ENCODE measurements at regions not wholly inside any gene's neighbourhood (a gene's known extent, or its start where the extent isn't known, plus 50 kb on each side); places are given as distances from the start of the nearest gene placed in this dataset.
"Not testable (repeated sequence)": the region's sequence is repeated elsewhere in the genome, so short reads cannot be mapped to it uniquely, and the experiment has no call there.

DNA sequence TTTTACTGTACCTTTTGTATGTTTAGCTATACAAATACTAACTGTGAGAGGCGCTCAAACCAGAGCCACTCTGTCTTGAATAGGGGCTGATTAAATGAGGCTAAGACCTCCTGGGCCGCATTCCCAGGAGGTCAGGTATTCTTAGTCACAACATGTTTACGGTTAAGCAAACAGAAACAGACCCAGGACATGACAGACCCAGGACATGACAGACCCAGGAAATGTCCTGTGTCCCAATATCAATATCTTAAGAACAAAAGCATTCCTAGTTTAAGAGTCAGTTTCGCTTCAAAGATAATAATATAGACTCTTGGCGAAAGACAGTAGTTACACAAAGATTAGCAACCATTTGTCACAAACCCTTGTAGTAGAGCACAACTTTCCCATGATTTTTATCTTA lies 304.5 kb downstream of the CCSER2 start:
- DNase-seq (no peak), FAIRE-seq (no peak)
- Histone ChIP-seq H3K27me3 (ENCODE audit: control insufficient read depth, insufficient read depth, low read length) (no peaks in the 10 kb centered on the region), H3K9me3 (ENCODE audit: control insufficient read depth in 2 of 3, insufficient read depth in 1 of 3, low read length in 3 of 3) (no peaks in the 10 kb centered on the region), H3K4me3 (ENCODE audit: low read length in 3 of 3) (no peak overlapping the region), H3K27ac (ENCODE audit: low read depth in 2 of 2, low read length in 2 of 2) (no peak overlapping the region), H3K4me1 (ENCODE audit: control insufficient read depth in 2 of 3, insufficient read depth in 2 of 3, low read depth in 1 of 3, low read length in 3 of 3) (no peaks in the 10 kb centered on the region), H3K36me3 (ENCODE audit: control insufficient read depth in 2 of 3, insufficient read depth in 3 of 3, low read length in 3 of 3) (no peaks in the 10 kb centered on the region), H3K9ac (ENCODE audit: low read length in 3 of 3) (no peak overlapping the region)
- intact Hi-C loops (cut with DNase I), result no loop called here
- TF ChIP-seq, protein P1, sequence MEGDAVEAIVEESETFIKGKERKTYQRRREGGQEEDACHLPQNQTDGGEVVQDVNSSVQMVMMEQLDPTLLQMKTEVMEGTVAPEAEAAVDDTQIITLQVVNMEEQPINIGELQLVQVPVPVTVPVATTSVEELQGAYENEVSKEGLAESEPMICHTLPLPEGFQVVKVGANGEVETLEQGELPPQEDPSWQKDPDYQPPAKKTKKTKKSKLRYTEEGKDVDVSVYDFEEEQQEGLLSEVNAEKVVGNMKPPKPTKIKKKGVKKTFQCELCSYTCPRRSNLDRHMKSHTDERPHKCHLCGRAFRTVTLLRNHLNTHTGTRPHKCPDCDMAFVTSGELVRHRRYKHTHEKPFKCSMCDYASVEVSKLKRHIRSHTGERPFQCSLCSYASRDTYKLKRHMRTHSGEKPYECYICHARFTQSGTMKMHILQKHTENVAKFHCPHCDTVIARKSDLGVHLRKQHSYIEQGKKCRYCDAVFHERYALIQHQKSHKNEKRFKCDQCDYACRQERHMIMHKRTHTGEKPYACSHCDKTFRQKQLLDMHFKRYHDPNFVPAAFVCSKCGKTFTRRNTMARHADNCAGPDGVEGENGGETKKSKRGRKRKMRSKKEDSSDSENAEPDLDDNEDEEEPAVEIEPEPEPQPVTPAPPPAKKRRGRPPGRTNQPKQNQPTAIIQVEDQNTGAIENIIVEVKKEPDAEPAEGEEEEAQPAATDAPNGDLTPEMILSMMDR (IDR thresholded peaks at IDR 0.05; ENCODE audit: borderline replicate concordance, extremely low read depth, insufficient read depth), result no peak

DNA sequence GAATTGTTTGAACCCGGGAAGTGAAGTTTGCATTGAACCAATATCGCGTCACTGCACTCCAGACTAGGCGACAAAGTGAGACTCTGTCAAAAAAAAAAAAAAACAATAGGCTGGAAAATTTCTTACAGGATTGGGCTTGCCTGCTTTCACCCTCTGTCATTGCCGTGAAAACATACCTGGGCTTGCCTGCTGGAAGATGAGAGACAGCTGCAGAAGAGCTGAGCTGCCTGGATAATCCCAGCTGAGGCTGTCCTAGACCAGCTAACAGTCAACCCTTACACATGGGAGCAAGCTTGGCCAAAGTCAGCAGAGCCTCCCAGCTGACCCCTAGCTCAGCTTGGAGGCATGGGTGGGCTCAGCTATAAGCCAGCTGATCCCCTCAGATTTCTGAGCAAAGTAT lies 306.2 kb downstream of the CCSER2 start:
- no peak overlapping the region for H3K9ac ChIP-seq (ENCODE audit: low read length in 3 of 3)
- DNase-seq (no peak), FAIRE-seq (no peak)
- no peaks in the 10 kb centered on the region for H3K9me3 ChIP-seq (ENCODE audit: control insufficient read depth in 2 of 3, insufficient read depth in 1 of 3, low read length in 3 of 3)
- intact Hi-C loops (cut with DNase I), result no loop called here
- H3K36me3 ChIP-seq (ENCODE audit: control insufficient read depth in 2 of 3, insufficient read depth in 3 of 3, low read length in 3 of 3), result no peaks in the 10 kb centered on the region
- H3K27me3 ChIP-seq (ENCODE audit: control insufficient read depth, insufficient read depth, low read length), result no peaks in the 10 kb centered on the region
- H3K4me3 ChIP-seq (ENCODE audit: low read length in 3 of 3), result no peak overlapping the region
- H3K4me1 ChIP-seq (ENCODE audit: control insufficient read depth in 2 of 3, insufficient read depth in 2 of 3, low read depth in 1 of 3, low read length in 3 of 3), result no peaks in the 10 kb centered on the region
- no peak overlapping the region for H3K27ac ChIP-seq (ENCODE audit: low read depth in 2 of 2, low read length in 2 of 2)
- TF ChIP-seq, protein P1 (IDR thresholded peaks at IDR 0.05; ENCODE audit: borderline replicate concordance, extremely low read depth, insufficient read depth), result no peak

DNA sequence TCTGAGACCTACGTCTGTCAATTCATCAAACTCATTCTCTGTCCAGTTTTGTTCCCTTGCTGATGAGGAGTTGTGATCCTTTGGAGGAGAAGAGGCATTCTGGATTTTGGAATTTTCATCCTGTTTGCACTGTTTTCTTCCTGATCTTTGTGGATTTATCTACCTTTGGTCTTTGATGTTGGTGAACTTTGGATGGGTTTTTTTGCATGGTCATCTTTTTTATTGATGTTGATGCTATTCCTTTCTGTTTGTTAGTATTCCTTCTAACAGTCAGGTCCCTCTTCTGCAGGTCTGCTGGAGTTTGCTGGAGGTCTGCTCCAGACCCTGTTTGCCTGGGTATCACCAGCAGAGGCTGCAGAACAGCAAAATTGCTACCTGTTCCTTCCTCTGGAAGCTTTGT lies 322.2 kb downstream of the CCSER2 start:
- H3K4me1 ChIP-seq (ENCODE audit: control insufficient read depth in 2 of 3, insufficient read depth in 2 of 3, low read depth in 1 of 3, low read length in 3 of 3); H3K36me3 ChIP-seq (ENCODE audit: control insufficient read depth in 2 of 3, insufficient read depth in 3 of 3, low read length in 3 of 3); H3K27me3 ChIP-seq (ENCODE audit: control insufficient read depth, insufficient read depth, low read length); H3K9me3 ChIP-seq (ENCODE audit: control insufficient read depth in 2 of 3, insufficient read depth in 1 of 3, low read length in 3 of 3); H3K4me3 ChIP-seq (ENCODE audit: low read length in 3 of 3); H3K27ac ChIP-seq (ENCODE audit: low read depth in 2 of 2, low read length in 2 of 2); FAIRE-seq; intact Hi-C loops (cut with DNase I); H3K9ac ChIP-seq (ENCODE audit: low read length in 3 of 3); DNase-seq: not testable (repeated sequence)

DNA sequence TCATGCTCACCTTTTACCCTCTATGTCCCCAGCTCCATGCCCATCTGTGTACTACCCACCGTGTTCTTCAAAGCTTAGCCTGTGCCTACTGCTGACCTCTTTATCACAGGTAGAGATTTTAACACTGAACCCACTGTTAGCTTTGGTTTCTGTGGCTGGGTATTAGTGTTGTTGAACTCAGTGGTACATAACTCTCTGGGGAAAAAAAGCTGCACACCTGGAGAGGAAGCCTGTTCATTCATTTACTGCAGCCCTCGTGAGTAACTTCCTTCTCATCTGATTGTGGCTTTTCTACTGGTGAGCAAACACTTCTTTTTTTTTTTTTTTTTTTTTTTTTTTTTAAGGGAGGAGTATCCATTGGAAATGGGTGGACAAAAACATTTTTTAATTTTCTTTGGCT lies 326.3 kb downstream of the CCSER2 start:
- TF ChIP-seq, protein P1 (IDR thresholded peaks at IDR 0.05; ENCODE audit: borderline replicate concordance, extremely low read depth, insufficient read depth), result no peak
- no peak overlapping the region for H3K9ac ChIP-seq (ENCODE audit: low read length in 3 of 3)
- no peak for DNase-seq
- H3K36me3 ChIP-seq (ENCODE audit: control insufficient read depth in 2 of 3, insufficient read depth in 3 of 3, low read length in 3 of 3), result no peaks in the 10 kb centered on the region
- intact Hi-C loops (cut with DNase I), result no loop called here
- no peak overlapping the region for H3K4me3 ChIP-seq (ENCODE audit: low read length in 3 of 3)
- FAIRE-seq, result no peak
- H3K27me3 ChIP-seq (ENCODE audit: control insufficient read depth, insufficient read depth, low read length), result no peaks in the 10 kb centered on the region
- H3K9me3 ChIP-seq (ENCODE audit: control insufficient read depth in 2 of 3, insufficient read depth in 1 of 3, low read length in 3 of 3), result no peaks in the 10 kb centered on the region
- H3K4me1 ChIP-seq (ENCODE audit: control insufficient read depth in 2 of 3, insufficient read depth in 2 of 3, low read depth in 1 of 3, low read length in 3 of 3), result no peaks in the 10 kb centered on the region
- no peak overlapping the region for H3K27ac ChIP-seq (ENCODE audit: low read depth in 2 of 2, low read length in 2 of 2)

Data from kidney (tissue), 13 donors.